Parathyroid adenoma (tissue), 2 donors: ENCODE measurements at regions not wholly inside any gene's neighbourhood (a gene's known extent, or its start where the extent isn't known, plus 50 kb on each side); places are given as distances from the start of the nearest gene placed in this dataset.
"Not testable (repeated sequence)": the region's sequence is repeated elsewhere in the genome, so short reads cannot be mapped to it uniquely, and the experiment has no call there.

Experiments used
- H2AFZ ChIP-seq: fragments of 300-600 bp; sonication (generic); one replicate; pipeline ENCODE4 v1.7.0; 2017; ENCODE audit warnings: antibody characterized with exemption, mild to moderate bottlenecking
- H3K27ac ChIP-seq: fragments of 300-600 bp; sonication (generic); one replicate; pipeline ENCODE4 v1.7.0; 2017
- H3K27me3 ChIP-seq: fragments of 300-600 bp; sonication (generic); one replicate; pipeline ENCODE4 v1.7.0; 2017; ENCODE audit warnings: low read length; ENCODE audit not compliant: control insufficient read depth, insufficient read depth
- H3K36me3 ChIP-seq: fragments of 300-600 bp; sonication (generic); one replicate; pipeline ENCODE4 v1.7.0; 2017; ENCODE audit warnings: low read length; ENCODE audit not compliant: control insufficient read depth, insufficient read depth
- H3K4me1 ChIP-seq: fragments of 300-600 bp; sonication (generic); one replicate; pipeline ENCODE4 v1.7.0; 2017; ENCODE audit warnings: control low read depth
- H3K4me2 ChIP-seq: fragments of 300-600 bp; sonication (generic); one replicate; pipeline ENCODE4 v1.7.0; 2017; ENCODE audit warnings: low read length
- H3K4me3 ChIP-seq: fragments of 300-600 bp; sonication (generic); one replicate; pipeline ENCODE4 v1.7.0; 2017; ENCODE audit warnings: low read depth, low read length
- H3K79me2 ChIP-seq: fragments of 300-600 bp; sonication (generic); one replicate; pipeline ENCODE4 v1.7.0; 2017; ENCODE audit warnings: control low read depth
- H3K9ac ChIP-seq: fragments of 300-600 bp; sonication (generic); one replicate; pipeline ENCODE4 v1.7.0; 2017; ENCODE audit warnings: mild to moderate bottlenecking
- H3K9me3 ChIP-seq: fragments of 300-600 bp; sonication (generic); one replicate; pipeline ENCODE4 v1.7.0; 2017; ENCODE audit warnings: low read length; ENCODE audit not compliant: control insufficient read depth
- CTCF ChIP-seq: fragments of 300-600 bp; sonication (generic); IDR thresholded peaks from one replicate; pipeline ENCODE4 v1.7.0; 2017; ENCODE audit warnings: antibody characterized with exemption, mild to moderate bottlenecking
- donor health status: primary hyperparathyroidism.

DNA sequence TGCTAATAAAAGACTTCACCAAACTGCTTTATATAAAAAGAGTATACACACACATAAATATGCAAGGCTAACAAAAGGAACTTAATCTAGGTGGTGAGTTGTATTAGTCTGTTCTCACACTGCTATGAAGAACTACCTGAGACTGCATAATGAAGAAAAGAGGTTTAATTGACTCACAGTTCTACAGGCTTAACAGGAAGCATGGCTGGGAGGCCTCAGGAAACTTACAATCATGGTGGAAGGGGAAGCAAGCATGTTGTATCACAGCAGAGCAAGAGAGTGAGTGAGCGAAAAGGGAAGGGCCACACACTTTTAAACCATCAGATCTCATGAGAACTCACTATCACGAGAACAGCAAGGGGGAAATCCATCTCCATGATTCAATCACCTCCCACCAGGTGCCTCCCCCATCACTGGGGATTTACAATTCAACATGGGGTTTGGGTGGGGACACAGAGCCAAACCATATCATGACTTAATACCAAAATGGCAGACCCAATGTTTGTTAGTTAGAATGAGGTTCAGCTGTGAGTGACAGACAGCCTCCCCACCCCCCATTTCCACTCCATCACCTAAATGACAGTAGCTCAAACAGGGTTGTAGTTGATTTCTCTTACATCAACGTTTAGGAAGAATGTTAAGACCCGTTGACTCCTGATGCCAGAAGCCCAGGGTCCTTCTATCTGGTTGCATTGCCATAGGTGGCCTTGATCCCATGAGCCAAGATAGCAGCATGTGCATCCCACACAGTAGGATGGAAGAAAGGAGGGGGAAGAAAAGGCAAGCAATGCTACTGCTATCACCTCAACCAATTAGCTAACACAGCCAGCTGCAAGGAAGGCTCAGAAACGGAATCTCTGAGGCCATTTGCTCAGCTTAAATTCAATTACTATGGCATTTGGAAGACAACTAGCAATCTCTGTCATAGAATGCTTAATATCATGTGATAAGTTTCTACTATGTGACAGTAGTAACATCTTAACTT, 77.0 kb downstream of the CCDC71L start:
- H3K36me3 ChIP-seq: no peaks in the 10 kb centered on the region
- H3K9me3 ChIP-seq: no peaks in the 10 kb centered on the region
- no peak overlapping the region for H2AFZ ChIP-seq
- H3K27me3 ChIP-seq: no peaks in the 10 kb centered on the region
- TF ChIP-seq CTCF: no peak
- H3K9ac ChIP-seq: no peak overlapping the region
- H3K79me2 ChIP-seq: no peaks in the 10 kb centered on the region
- no peak overlapping the region for H3K4me3 ChIP-seq
- H3K27ac ChIP-seq: no peak overlapping the region
- no peak overlapping the region for H3K4me2 ChIP-seq
- H3K4me1 ChIP-seq: peaks cover 3% of the 10 kb centered on the region

DNA sequence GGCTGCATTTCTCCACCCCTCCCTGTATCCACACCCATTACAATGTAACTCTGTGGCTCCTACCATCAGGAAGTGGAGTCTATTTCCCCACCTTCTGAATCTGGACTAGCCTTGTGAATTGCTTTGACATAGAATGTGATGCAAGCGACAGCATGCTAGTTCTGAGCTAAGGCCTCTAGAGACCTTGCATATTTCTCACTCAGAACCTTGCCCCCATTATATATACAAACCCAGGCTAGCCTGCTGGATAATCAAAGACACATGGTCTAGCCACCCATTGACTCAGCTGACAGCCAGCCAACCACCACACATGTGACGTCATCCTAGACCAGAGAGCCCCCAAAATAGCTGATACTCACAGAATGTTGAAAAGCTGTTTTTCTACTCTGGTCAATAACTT, 77.9 kb downstream of the CCDC71L start:
- Histone ChIP-seq H2AFZ (no peak overlapping the region), H3K4me1 (no peaks in the 10 kb centered on the region), H3K9me3 (no peaks in the 10 kb centered on the region), H3K4me2 (no peak overlapping the region), H3K9ac (no peak overlapping the region), H3K36me3 (no peaks in the 10 kb centered on the region), H3K79me2 (no peaks in the 10 kb centered on the region), H3K27me3 (no peaks in the 10 kb centered on the region), H3K4me3 (no peak overlapping the region), H3K27ac (no peak overlapping the region)
- no peak for TF ChIP-seq CTCF

DNA sequence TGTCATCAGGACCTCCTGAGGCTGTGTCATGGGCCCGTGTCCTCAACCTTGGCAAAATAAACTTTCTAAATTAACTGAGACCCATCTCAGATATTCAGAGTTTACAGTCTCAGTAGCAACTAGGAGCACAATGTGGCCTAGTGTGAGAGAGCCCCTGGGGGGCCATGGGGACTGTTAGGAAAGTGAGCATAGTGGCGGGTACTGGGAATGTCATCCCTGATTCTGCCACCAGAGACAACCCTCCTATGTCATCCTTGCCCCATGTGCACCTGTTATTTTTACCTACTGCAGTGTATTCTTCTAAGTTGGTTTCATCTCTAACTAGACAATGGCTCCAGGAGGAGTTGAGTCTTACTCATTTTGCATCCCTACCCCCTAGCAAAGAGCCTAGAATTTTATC, 78.6 kb downstream of the CCDC71L start:
- Histone ChIP-seq H3K4me3 (no peak overlapping the region), H3K79me2 (no peaks in the 10 kb centered on the region), H3K9ac (no peak overlapping the region), H3K4me2 (no peak overlapping the region), H3K4me1 (no peaks in the 10 kb centered on the region), H2AFZ (no peak overlapping the region), H3K9me3 (no peaks in the 10 kb centered on the region), H3K36me3 (no peaks in the 10 kb centered on the region), H3K27me3 (no peaks in the 10 kb centered on the region), H3K27ac (no peak overlapping the region)
- TF ChIP-seq CTCF: no peak

DNA sequence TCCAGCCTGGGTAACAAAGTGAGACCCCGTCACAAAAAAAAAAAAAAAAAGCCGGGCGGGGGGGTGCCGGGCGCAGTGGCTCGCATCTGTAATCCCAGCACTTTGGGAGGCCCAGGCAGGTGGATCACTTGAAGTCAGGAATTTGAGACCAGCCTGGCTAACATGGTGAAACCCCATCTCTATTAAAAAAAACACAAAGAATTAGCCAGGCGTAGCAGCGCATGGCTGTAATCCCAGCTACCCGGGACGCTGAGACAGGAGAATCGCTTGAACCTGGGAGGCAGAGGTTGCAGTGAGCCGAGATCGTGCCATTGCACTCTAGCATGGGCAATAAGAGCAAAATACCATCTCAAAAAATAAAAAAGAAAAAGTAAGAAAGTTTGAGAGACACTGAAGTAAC, 81.9 kb downstream of the CCDC71L start:
- not testable (repeated sequence) for H3K4me1 ChIP-seq, H3K27me3 ChIP-seq, H3K4me3 ChIP-seq, H3K9me3 ChIP-seq, H3K4me2 ChIP-seq, H3K9ac ChIP-seq, H2AFZ ChIP-seq, H3K79me2 ChIP-seq, H3K27ac ChIP-seq, H3K36me3 ChIP-seq

- no peak overlapping the region for H3K4me3 ChIP-seq
- no peaks in the 10 kb centered on the region for H3K9me3 ChIP-seq
- H3K79me2 ChIP-seq: no peaks in the 10 kb centered on the region
- H3K9ac ChIP-seq: no peak overlapping the region
- H3K4me1 ChIP-seq: no peaks in the 10 kb centered on the region
- no peaks in the 10 kb centered on the region for H3K27me3 ChIP-seq
- no peak overlapping the region for H3K4me2 ChIP-seq
- H2AFZ ChIP-seq: no peak overlapping the region
- no peak for TF ChIP-seq CTCF
- no peak overlapping the region for H3K27ac ChIP-seq
- H3K36me3 ChIP-seq: no peaks in the 10 kb centered on the region
Observed at GRCh38 chr7:106575138-106575823, 85.7 kb downstream of the CCDC71L start.
